ENCODE measurements at regions not wholly inside any gene's neighbourhood (a gene's known extent, or its start where the extent isn't known, plus 50 kb on each side); places are given as distances from the start of the nearest gene placed in this dataset.

DNA sequence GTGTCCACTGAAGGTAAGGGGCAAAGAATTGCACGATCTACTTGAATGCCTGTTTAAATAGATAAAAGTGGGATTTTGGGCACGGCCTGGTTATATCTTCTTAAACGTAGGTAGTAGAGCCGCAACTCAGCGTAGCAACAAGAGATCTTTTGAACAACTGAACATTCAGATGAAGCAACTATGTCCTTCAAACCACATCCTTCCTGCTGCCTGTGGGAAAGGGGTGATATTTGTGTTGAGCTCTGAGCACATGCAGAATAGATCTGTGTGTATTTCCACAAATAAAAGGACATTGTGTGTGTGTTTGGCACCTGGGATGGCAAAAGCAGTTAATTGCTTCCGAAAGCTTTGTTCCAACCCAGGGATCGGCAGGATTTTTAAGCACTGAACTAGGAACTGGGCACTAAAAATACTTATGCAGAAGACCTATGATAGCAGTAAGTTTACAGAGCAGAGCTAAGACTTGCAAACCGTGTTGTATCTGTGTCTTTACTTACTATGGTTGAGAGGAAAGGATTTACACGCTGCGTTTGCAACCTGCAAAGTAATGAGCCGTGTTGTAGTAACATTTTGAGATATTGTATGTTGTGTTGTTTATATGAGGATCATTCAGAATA is 333.4 kb downstream of the CHRM3 start:
- Mint-ChIP-seq H3K36me3 (ENCODE audit: insufficient read depth, unreplicated experiment) (no peaks in the 10 kb centered on the region), H3K27me3 (ENCODE audit: unreplicated experiment) (no peaks in the 10 kb centered on the region), H3K9me3 (ENCODE audit: low read depth, unreplicated experiment) (no peaks in the 10 kb centered on the region), H3K4me1 (ENCODE audit: low read depth, unreplicated experiment) (peaks cover 23% of the 10 kb centered on the region), H3K27ac (ENCODE audit: unreplicated experiment) (no peak overlapping the region), H3K4me3 (ENCODE audit: low read depth, unreplicated experiment) (no peak overlapping the region)
- BruUV-seq (replicated peaks): no TSS peak
- CTCF ChIA-PET: no interaction called here
- TF ChIP-seq, protein P1, sequence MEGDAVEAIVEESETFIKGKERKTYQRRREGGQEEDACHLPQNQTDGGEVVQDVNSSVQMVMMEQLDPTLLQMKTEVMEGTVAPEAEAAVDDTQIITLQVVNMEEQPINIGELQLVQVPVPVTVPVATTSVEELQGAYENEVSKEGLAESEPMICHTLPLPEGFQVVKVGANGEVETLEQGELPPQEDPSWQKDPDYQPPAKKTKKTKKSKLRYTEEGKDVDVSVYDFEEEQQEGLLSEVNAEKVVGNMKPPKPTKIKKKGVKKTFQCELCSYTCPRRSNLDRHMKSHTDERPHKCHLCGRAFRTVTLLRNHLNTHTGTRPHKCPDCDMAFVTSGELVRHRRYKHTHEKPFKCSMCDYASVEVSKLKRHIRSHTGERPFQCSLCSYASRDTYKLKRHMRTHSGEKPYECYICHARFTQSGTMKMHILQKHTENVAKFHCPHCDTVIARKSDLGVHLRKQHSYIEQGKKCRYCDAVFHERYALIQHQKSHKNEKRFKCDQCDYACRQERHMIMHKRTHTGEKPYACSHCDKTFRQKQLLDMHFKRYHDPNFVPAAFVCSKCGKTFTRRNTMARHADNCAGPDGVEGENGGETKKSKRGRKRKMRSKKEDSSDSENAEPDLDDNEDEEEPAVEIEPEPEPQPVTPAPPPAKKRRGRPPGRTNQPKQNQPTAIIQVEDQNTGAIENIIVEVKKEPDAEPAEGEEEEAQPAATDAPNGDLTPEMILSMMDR (IDR thresholded peaks at IDR 0.05; ENCODE audit: unreplicated experiment): no peak
- intact Hi-C loops (cut with micrococcal nuclease; ENCODE audit: unreplicated experiment): loop anchor here (5.0 kb wide), 1 partner anchor 93 kb away; no protein-coding TSS in a partner anchor
- no peak for DNase-seq

DNA sequence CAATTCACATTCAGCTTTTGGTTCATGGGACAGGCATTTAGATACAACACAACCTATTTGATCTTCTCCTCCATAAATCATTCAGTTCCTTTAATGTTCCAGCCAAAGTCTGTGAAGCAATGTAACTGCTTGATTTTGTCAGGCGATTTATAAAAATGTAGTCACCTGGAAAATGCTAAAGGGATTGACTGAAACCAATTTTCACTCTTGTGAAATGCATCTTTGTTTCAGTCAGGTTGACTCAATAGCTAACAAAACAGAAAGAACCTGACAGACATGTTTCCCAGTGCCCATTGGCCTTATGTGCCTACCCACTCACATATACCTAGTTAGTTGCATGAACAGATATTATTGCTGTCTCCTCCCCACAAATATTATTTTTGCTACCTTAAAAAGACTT is 335.7 kb downstream of the CHRM3 start:
- no peak overlapping the region for H3K27ac Mint-ChIP-seq (ENCODE audit: unreplicated experiment)
- TF ChIP-seq, protein P1 (IDR thresholded peaks at IDR 0.05; ENCODE audit: unreplicated experiment): no peak
- BruUV-seq (replicated peaks): no TSS peak
- H3K4me3 Mint-ChIP-seq (ENCODE audit: low read depth, unreplicated experiment): no peak overlapping the region
- intact Hi-C loops (cut with micrococcal nuclease; ENCODE audit: unreplicated experiment): no loop called here
- no peaks in the 10 kb centered on the region for H3K9me3 Mint-ChIP-seq (ENCODE audit: low read depth, unreplicated experiment)
- CTCF ChIA-PET: no interaction called here
- no peak for DNase-seq
- peaks cover 22% of the 10 kb centered on the region for H3K4me1 Mint-ChIP-seq (ENCODE audit: low read depth, unreplicated experiment)
- no peaks in the 10 kb centered on the region for H3K36me3 Mint-ChIP-seq (ENCODE audit: insufficient read depth, unreplicated experiment)
- H3K27me3 Mint-ChIP-seq (ENCODE audit: unreplicated experiment): no peaks in the 10 kb centered on the region

DNA sequence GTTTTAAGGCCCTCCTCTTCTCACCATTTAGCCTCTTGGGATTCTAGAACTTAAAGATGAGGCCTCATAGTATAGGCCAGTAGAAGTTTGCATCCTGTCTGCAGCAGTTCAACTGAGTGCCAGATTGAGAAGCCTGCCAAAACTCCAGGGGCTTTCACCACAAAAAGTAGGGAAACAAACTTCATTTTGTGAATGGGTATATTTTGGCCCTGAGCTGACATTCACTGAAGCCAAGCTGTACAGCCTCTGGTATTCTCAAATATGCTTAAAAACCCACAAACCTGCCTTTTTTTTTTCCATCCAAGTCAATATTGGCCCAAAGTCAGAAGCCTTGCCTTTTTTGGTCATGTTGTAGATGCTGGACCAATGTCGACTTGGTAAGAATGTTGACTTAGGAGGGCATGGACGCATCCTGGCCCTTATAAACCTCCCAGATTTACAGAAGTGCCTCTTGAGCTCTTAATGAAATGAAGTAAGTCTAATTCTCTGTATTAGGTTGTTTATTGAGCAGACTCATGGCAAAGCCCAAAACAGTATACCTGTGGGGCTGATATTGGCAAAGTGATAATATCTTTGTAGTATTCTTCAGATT is 337.5 kb downstream of the CHRM3 start:
- CTCF ChIA-PET: no interaction called here
- Mint-ChIP-seq H3K27ac (ENCODE audit: unreplicated experiment) (no peak overlapping the region), H3K4me3 (ENCODE audit: low read depth, unreplicated experiment) (no peak overlapping the region), H3K9me3 (ENCODE audit: low read depth, unreplicated experiment) (no peaks in the 10 kb centered on the region), H3K4me1 (ENCODE audit: low read depth, unreplicated experiment) (peaks cover 12% of the 10 kb centered on the region), H3K27me3 (ENCODE audit: unreplicated experiment) (no peaks in the 10 kb centered on the region), H3K36me3 (ENCODE audit: insufficient read depth, unreplicated experiment) (no peaks in the 10 kb centered on the region)
- no TSS peak for BruUV-seq (replicated peaks)
- intact Hi-C loops (cut with micrococcal nuclease; ENCODE audit: unreplicated experiment): no loop called here
- TF ChIP-seq, protein P1 (IDR thresholded peaks at IDR 0.05; ENCODE audit: unreplicated experiment): no peak
- no peak for DNase-seq

DNA sequence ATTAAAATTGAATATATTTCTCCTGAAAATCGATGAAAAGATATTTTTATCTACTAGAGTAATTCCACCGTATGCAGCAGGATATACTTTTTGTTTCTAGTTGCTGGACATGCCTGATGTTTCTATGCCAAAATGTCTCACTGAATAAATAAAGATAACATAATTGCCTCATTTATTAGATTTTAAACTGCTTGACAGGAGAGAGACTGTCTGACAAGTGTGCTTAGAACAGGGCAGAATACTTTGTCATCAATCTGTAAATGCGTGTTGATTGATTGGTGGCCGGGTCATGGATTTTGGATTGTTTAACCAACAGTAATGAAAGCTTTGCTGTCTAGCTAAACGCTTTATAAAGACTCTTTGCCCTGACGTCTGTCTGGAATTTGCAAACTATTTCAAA is 339.0 kb downstream of the CHRM3 start:
- no peak overlapping the region for H3K27ac Mint-ChIP-seq (ENCODE audit: unreplicated experiment)
- H3K36me3 Mint-ChIP-seq (ENCODE audit: insufficient read depth, unreplicated experiment): no peaks in the 10 kb centered on the region
- intact Hi-C loops (cut with micrococcal nuclease; ENCODE audit: unreplicated experiment): no loop called here
- H3K27me3 Mint-ChIP-seq (ENCODE audit: unreplicated experiment): no peaks in the 10 kb centered on the region
- TF ChIP-seq, protein P1 (IDR thresholded peaks at IDR 0.05; ENCODE audit: unreplicated experiment): no peak
- CTCF ChIA-PET: interaction anchor here (1.1 kb wide), 1 partner anchor 18 kb away, joined by 5 read pairs; no protein-coding TSS in a partner anchor
- no peak for DNase-seq
- BruUV-seq (replicated peaks): no TSS peak
- no peaks in the 10 kb centered on the region for H3K9me3 Mint-ChIP-seq (ENCODE audit: low read depth, unreplicated experiment)
- H3K4me1 Mint-ChIP-seq (ENCODE audit: low read depth, unreplicated experiment): peaks cover 12% of the 10 kb centered on the region
- no peak overlapping the region for H3K4me3 Mint-ChIP-seq (ENCODE audit: low read depth, unreplicated experiment)
